Liver (tissue), 7 donors: ENCODE measurements at regions not wholly inside any gene's neighbourhood (a gene's known extent, or its start where the extent isn't known, plus 50 kb on each side); places are given as distances from the start of the nearest gene placed in this dataset.

Experiments
- DNase-seq: peaks from one replicate; pipeline ENCODE4 v3.0.0-alpha.2; 2017; ENCODE audit warnings: low spot score
- H3K27ac ChIP-seq, 2 donors: one replicate each; pipeline ENCODE4 v1.7.0; 2013; ENCODE audit warnings: inconsistent platforms in 2 of 2, low read length in 2 of 2, control low read depth in 1 of 2, low read depth in 1 of 2, mild to moderate bottlenecking in 1 of 2
- H3K27me3 ChIP-seq, 4 donors: one replicate each; pipeline versions ENCODE4 v1.6.1 to v1.7.0; 2013; ENCODE audit warnings: low read length in 3 of 4, inconsistent platforms in 1 of 4, mild to moderate bottlenecking in 1 of 4, moderate library complexity in 1 of 4; ENCODE audit not compliant: control insufficient read depth in 4 of 4, insufficient read depth in 4 of 4
- H3K36me3 ChIP-seq, 4 donors: one replicate each; pipeline versions ENCODE4 v1.6.1 to v1.7.0; 2013; ENCODE audit warnings: low read length in 3 of 4, mild to moderate bottlenecking in 3 of 4, low read depth in 1 of 4, moderate library complexity in 1 of 4; ENCODE audit not compliant: control insufficient read depth in 4 of 4, insufficient read depth in 3 of 4
- H3K4me1 ChIP-seq, 4 donors: one replicate each; pipeline versions ENCODE4 v1.6.1 to v1.7.0; 2013; ENCODE audit warnings: low read length in 3 of 4, mild to moderate bottlenecking in 3 of 4, moderate library complexity in 1 of 4; ENCODE audit not compliant: control insufficient read depth in 4 of 4, insufficient read depth in 4 of 4
- H3K4me3 ChIP-seq, 3 donors: one replicate each; pipeline versions ENCODE4 v1.6.1 to v1.7.0; 2013; ENCODE audit warnings: low read length in 3 of 3, control low read depth in 1 of 3, low read depth in 1 of 3, mild to moderate bottlenecking in 1 of 3
- H3K9ac ChIP-seq, 2 donors: one replicate each; pipeline ENCODE4 v1.7.0; 2013; ENCODE audit warnings: low read length in 2 of 2, mild to moderate bottlenecking in 2 of 2, moderate library complexity in 2 of 2, control low read depth in 1 of 2, low read depth in 1 of 2
- H3K9me3 ChIP-seq, 4 donors: one replicate each; pipeline versions ENCODE4 v1.6.1 to v1.7.0; 2013; ENCODE audit warnings: low read length in 3 of 4; ENCODE audit not compliant: control insufficient read depth in 4 of 4
- ATF3 ChIP-seq: IDR thresholded peaks from 2 replicates; pipeline ENCODE4 v1.6.1; 2016; ENCODE audit warnings: antibody characterized with exemption
- EGR1 ChIP-seq, 2 donors: IDR thresholded peaks; 2 replicates each; pipeline ENCODE4 v1.6.1; 2016 to 2018; ENCODE audit warnings: antibody characterized with exemption in 2 of 2, low read depth in 2 of 2
- FOXA1 ChIP-seq: IDR thresholded peaks from 2 replicates; pipeline ENCODE4 v1.6.1; 2016; ENCODE audit warnings: antibody characterized with exemption
- HNF4A ChIP-seq, 2 donors: conservative IDR thresholded peaks; 2 replicates each; pipeline ENCODE4 v1.6.1; 2016; ENCODE audit warnings: antibody characterized with exemption in 2 of 2, mild to moderate bottlenecking in 2 of 2
- JUND ChIP-seq, 2 donors: IDR thresholded peaks; 2 replicates each; pipeline ENCODE4 v1.6.1; 2016; ENCODE audit warnings: antibody characterized with exemption in 2 of 2
- NR2F2 ChIP-seq: IDR thresholded peaks from 2 replicates; pipeline ENCODE4 v1.6.1; 2016; ENCODE audit warnings: antibody characterized with exemption
- RAD21 ChIP-seq, 2 donors: IDR thresholded peaks; 2 replicates each; pipeline ENCODE4 v1.6.1; 2016; ENCODE audit warnings: antibody characterized with exemption in 2 of 2, mild to moderate bottlenecking in 2 of 2
- REST ChIP-seq: IDR thresholded peaks from 2 replicates; pipeline ENCODE4 v1.6.1; 2016; ENCODE audit warnings: antibody characterized with exemption, mild to moderate bottlenecking
- SP1 ChIP-seq: IDR thresholded peaks from 2 replicates; pipeline ENCODE4 v1.6.1; 2018; ENCODE audit warnings: antibody characterized with exemption, mild to moderate bottlenecking
- TAF1 ChIP-seq: conservative IDR thresholded peaks from 2 replicates; pipeline ENCODE4 v1.6.1; 2016; ENCODE audit warnings: antibody characterized with exemption, mild to moderate bottlenecking
- YY1 ChIP-seq: IDR thresholded peaks from 2 replicates; pipeline ENCODE4 v1.6.1; 2016; ENCODE audit warnings: antibody characterized with exemption, mild to moderate bottlenecking
- WGBS: extraction: QIAGEN DNeasy Blood & Tissue Kit; methylation state at CpG from one replicate; pipeline ENCODE4 v1.1.7; 2013; 5-methylcytosine and 5-hydroxymethylcytosine counted together
- TF ChIP-seq, protein P1 (sequence below): IDR thresholded peaks from 2 replicates; pipeline ENCODE4 v1.6.1; 2016; ENCODE audit warnings: antibody characterized with exemption
- donor health status: healthy.
- donor health status: healthy.
- donor health status: healthy.
- donor health status: healthy.

DNA sequence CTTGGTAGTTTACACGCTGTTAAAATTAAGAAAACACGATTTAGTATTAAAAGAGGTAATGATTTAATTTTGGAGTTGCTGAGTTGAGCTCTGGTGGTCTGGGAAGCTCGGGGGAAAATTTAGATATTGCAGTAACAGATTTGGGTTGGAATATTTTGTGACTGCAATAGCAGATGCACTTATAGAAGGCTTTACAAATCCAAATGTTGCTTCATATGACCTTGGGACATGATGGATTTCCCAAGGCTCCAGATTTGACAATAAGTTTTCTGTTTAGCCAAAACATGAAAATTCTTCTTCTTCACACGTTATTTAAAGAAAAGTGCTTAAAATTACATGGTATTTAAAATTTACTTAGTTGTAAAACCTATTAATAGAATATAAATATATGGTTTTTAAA lies 302.0 kb downstream of the SPRY1 start (continued):
- TF ChIP-seq FOXA1 (no peak), EGR1 (IDR thresholded peaks at IDR 0.05; ENCODE audit: low read depth in 2 of 2) (no peak), REST (no peak), YY1 (no peak), HNF4A (conservative IDR thresholded peaks at IDR 0.05) (no peak)

GRCh38 chr4:123699880-123700771 lies 303.5 kb downstream of the SPRY1 start:
- Histone ChIP-seq H3K4me3 (no peak overlapping the region), H3K27ac (no peak overlapping the region), H3K9ac (no peak overlapping the region), H3K9me3 (peaks cover 0 to 3% (median 0%) of the 10 kb centered on the region in 4 donors), H3K27me3 (no peaks in the 10 kb centered on the region), H3K4me1 (no peaks in the 10 kb centered on the region), H3K36me3 (no peaks in the 10 kb centered on the region)
- TF ChIP-seq NR2F2 (no peak), RAD21 (IDR thresholded peaks at IDR 0.05) (no peak)
- DNase-seq, result no peak
- 68% methylated on average over 6 of the region's 6 CpGs for WGBS

DNA sequence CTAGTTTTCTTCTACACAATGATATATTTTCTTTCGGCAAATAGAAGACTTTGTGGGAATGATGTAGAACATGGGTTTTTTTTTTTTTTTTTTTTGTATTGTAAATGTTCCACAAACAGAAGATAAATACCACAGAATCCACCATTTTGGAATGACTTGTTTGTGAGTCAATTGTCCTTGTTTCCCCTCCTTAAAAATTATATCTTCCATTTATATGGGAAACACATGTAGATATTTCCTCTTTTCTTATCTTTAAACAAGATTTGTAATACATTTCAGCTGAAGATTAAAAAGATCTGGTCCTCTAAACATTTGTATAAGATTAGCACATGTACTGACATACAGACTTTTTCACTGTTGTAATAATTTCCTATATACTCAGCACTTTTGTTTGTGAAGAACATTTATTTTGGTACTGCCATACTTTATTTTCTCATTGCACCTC lies 304.6 kb downstream of the SPRY1 start:
- H3K9ac ChIP-seq, result no peak overlapping the region
- WGBS, result 87% methylated on average over 1 of the region's 1 CpG
- no peak for TF ChIP-seq EGR1 (IDR thresholded peaks at IDR 0.05; ENCODE audit: low read depth in 2 of 2)
- TF ChIP-seq RAD21 (IDR thresholded peaks at IDR 0.05), result no peak
- TF ChIP-seq HNF4A (conservative IDR thresholded peaks at IDR 0.05), result no peak
- no peak for TF ChIP-seq FOXA1
- TF ChIP-seq SP1, result no peak
- TF ChIP-seq, protein P1, sequence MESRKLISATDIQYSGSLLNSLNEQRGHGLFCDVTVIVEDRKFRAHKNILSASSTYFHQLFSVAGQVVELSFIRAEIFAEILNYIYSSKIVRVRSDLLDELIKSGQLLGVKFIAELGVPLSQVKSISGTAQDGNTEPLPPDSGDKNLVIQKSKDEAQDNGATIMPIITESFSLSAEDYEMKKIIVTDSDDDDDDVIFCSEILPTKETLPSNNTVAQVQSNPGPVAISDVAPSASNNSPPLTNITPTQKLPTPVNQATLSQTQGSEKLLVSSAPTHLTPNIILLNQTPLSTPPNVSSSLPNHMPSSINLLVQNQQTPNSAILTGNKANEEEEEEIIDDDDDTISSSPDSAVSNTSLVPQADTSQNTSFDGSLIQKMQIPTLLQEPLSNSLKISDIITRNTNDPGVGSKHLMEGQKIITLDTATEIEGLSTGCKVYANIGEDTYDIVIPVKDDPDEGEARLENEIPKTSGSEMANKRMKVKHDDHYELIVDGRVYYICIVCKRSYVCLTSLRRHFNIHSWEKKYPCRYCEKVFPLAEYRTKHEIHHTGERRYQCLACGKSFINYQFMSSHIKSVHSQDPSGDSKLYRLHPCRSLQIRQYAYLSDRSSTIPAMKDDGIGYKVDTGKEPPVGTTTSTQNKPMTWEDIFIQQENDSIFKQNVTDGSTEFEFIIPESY, result no peak
- TF ChIP-seq ATF3, result no peak
- no peak for TF ChIP-seq JUND (IDR thresholded peaks at IDR 0.05)
- no peak for TF ChIP-seq YY1
- no peak for TF ChIP-seq TAF1
- no peaks in the 10 kb centered on the region for H3K4me1 ChIP-seq
- H3K4me3 ChIP-seq, result no peak overlapping the region
- no peak for DNase-seq
- peaks cover 0 to 3% (median 0%) of the 10 kb centered on the region in 4 donors for H3K9me3 ChIP-seq
- no peaks in the 10 kb centered on the region for H3K36me3 ChIP-seq
- no peak overlapping the region for H3K27ac ChIP-seq
- no peaks in the 10 kb centered on the region for H3K27me3 ChIP-seq
